KMS-11 (cell line): ENCODE measurements at regions not wholly inside any gene's neighbourhood (a gene's known extent, or its start where the extent isn't known, plus 50 kb on each side); places are given as distances from the start of the nearest gene placed in this dataset.

ENCODE experiments used
- H2AFZ ChIP-seq: fragments of 200-600 bp; sonication (generic); 2 replicates; pipeline ENCODE4 v1.6.1; 2016; ENCODE audit warnings: antibody characterized with exemption, mixed run types, low read depth
- H3K27ac ChIP-seq: fragments of 200-600 bp; sonication (generic); 2 replicates; pipeline ENCODE4 v1.6.1; 2016; ENCODE audit warnings: mild to moderate bottlenecking, mixed run types
- H3K27me3 ChIP-seq: fragments of 200-600 bp; sonication (generic); 2 replicates; pipeline ENCODE4 v1.6.1; 2017; ENCODE audit warnings: mild to moderate bottlenecking, low read depth, mixed run types, moderate library complexity; ENCODE audit not compliant: insufficient read depth
- H3K36me3 ChIP-seq: fragments of 200-600 bp; sonication (generic); 2 replicates; pipeline ENCODE4 v1.6.1; 2017; ENCODE audit warnings: mild to moderate bottlenecking, mixed run types; ENCODE audit not compliant: insufficient read depth
- H3K4me1 ChIP-seq: fragments of 200-600 bp; sonication (generic); 2 replicates; pipeline ENCODE4 v1.6.1; 2016; ENCODE audit warnings: mild to moderate bottlenecking, low read depth, mixed run types; ENCODE audit not compliant: poor library complexity, severe bottlenecking
- H3K4me2 ChIP-seq: fragments of 200-600 bp; sonication (generic); 2 replicates; pipeline ENCODE4 v1.7.0; 2016; ENCODE audit warnings: mild to moderate bottlenecking, mixed run types
- H3K4me3 ChIP-seq: fragments of 200-600 bp; sonication (generic); IDR thresholded peaks from 2 replicates; pipeline ENCODE4 v1.6.1; 2017; ENCODE audit warnings: low read depth, low read length, mixed read lengths; ENCODE audit not compliant: insufficient read depth
- H3K79me2 ChIP-seq: fragments of 200-600 bp; sonication (generic); 2 replicates; pipeline ENCODE4 v1.6.1; 2016; ENCODE audit warnings: low read depth, mixed run types; ENCODE audit not compliant: insufficient read depth
- H3K9ac ChIP-seq: fragments of 200-600 bp; sonication (generic); 2 replicates; pipeline ENCODE4 v1.6.1; 2016; ENCODE audit warnings: mild to moderate bottlenecking, mixed run types
- H4K20me1 ChIP-seq: fragments of 200-600 bp; sonication (generic); 2 replicates; pipeline ENCODE4 v1.6.1; 2016; ENCODE audit warnings: mild to moderate bottlenecking, mixed run types; ENCODE audit not compliant: insufficient read depth
- TF ChIP-seq, protein P1 (sequence below): fragments of 200-600 bp; sonication (generic); conservative IDR thresholded peaks from 2 replicates; pipeline ENCODE4 v1.6.1; 2017; ENCODE audit warnings: low read depth, mild to moderate bottlenecking, antibody characterized with exemption, low read length, moderate library complexity, mixed read lengths

GRCh38 chr4:28469886-28470285, 1609.2 kb downstream of the STIM2 start:
- TF ChIP-seq, protein P1, sequence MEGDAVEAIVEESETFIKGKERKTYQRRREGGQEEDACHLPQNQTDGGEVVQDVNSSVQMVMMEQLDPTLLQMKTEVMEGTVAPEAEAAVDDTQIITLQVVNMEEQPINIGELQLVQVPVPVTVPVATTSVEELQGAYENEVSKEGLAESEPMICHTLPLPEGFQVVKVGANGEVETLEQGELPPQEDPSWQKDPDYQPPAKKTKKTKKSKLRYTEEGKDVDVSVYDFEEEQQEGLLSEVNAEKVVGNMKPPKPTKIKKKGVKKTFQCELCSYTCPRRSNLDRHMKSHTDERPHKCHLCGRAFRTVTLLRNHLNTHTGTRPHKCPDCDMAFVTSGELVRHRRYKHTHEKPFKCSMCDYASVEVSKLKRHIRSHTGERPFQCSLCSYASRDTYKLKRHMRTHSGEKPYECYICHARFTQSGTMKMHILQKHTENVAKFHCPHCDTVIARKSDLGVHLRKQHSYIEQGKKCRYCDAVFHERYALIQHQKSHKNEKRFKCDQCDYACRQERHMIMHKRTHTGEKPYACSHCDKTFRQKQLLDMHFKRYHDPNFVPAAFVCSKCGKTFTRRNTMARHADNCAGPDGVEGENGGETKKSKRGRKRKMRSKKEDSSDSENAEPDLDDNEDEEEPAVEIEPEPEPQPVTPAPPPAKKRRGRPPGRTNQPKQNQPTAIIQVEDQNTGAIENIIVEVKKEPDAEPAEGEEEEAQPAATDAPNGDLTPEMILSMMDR: no peak
- H3K36me3 ChIP-seq: no peaks in the 10 kb centered on the region

DNA sequence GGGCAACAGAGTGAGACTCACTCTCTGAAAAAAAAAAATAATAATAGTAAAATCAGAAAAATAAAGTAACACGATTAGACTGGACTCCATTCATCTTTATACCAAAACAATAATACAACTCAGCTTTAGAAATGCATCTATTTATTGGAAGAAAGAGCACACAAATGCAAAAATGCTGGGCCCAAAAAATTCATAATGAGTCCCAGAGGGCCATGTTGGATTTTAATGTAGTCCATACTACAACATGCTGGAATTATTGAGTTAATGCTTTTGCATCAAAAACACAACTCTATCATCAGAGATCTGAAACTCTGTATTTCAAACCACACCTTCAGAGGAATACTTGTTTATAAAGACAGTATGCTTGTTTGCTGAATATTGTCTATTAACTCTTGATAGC, 1614.7 kb downstream of the STIM2 start:
- H2AFZ ChIP-seq: no peak overlapping the region
- TF ChIP-seq, protein P1: no peak
- H3K36me3 ChIP-seq: no peaks in the 10 kb centered on the region
- no peaks in the 10 kb centered on the region for H3K4me1 ChIP-seq
- no peak overlapping the region for H3K4me2 ChIP-seq
- H3K27me3 ChIP-seq: no peaks in the 10 kb centered on the region
- H3K4me3 ChIP-seq: no peak overlapping the region
- H3K79me2 ChIP-seq: no peaks in the 10 kb centered on the region
- no peak overlapping the region for H3K27ac ChIP-seq
- no peak overlapping the region for H3K9ac ChIP-seq
- no peaks in the 10 kb centered on the region for H4K20me1 ChIP-seq

More at GRCh38 chr4:28469886-28470285, 1609.2 kb downstream of the STIM2 start:
- Histone ChIP-seq H3K9ac (no peak overlapping the region), H4K20me1 (no peaks in the 10 kb centered on the region), H2AFZ (no peak overlapping the region), H3K79me2 (no peaks in the 10 kb centered on the region), H3K4me3 (no peak overlapping the region), H3K4me2 (no peak overlapping the region), H3K27ac (no peak overlapping the region), H3K27me3 (no peaks in the 10 kb centered on the region), H3K4me1 (no peaks in the 10 kb centered on the region)

DNA sequence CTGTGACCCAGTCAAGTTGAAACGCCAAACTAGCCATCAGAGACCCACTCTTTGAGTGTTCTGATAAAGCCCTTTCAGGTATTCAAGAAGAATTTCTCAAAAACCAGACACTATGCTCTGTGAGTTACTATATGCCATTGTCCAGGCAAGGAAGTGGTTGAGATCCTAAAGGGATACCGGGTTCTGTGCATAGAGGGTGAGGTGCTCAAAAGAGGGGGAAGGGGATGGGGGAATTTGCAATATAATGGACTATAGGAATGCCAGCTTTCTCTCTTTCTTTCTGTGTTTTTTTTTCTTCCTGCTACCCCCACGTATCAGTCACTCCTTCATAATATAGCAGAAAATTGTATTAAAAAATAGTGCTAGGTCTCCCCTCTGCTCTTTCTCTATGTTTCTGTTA, 1619.0 kb downstream of the STIM2 start:
- H3K9ac ChIP-seq: no peak overlapping the region

GRCh38 chr4:28481565-28481964, 1620.9 kb downstream of the STIM2 start:
- Histone ChIP-seq H3K79me2 (no peaks in the 10 kb centered on the region), H2AFZ (no peak overlapping the region), H3K4me2 (no peak overlapping the region), H3K4me3 (no peak overlapping the region), H4K20me1 (no peaks in the 10 kb centered on the region), H3K9ac (no peak overlapping the region), H3K4me1 (no peaks in the 10 kb centered on the region), H3K27me3 (no peaks in the 10 kb centered on the region), H3K36me3 (no peaks in the 10 kb centered on the region), H3K27ac (no peak overlapping the region)
- TF ChIP-seq, protein P1: no peak

More for the DNA sequence above, 1619.0 kb downstream of the STIM2 start:
- H3K27ac ChIP-seq: no peak overlapping the region
- no peak overlapping the region for H3K4me2 ChIP-seq
- no peaks in the 10 kb centered on the region for H3K79me2 ChIP-seq
- no peaks in the 10 kb centered on the region for H3K36me3 ChIP-seq
- H3K4me1 ChIP-seq: no peaks in the 10 kb centered on the region
- TF ChIP-seq, protein P1: no peak
- no peak overlapping the region for H3K4me3 ChIP-seq
- no peaks in the 10 kb centered on the region for H4K20me1 ChIP-seq
- H2AFZ ChIP-seq: no peak overlapping the region
- H3K27me3 ChIP-seq: no peaks in the 10 kb centered on the region
